Fibroblast of lung (primary cell): ENCODE measurements at regions not wholly inside any gene's neighbourhood (a gene's known extent, or its start where the extent isn't known, plus 50 kb on each side); places are given as distances from the start of the nearest gene placed in this dataset.

Experiments
- DNase-seq, 2 donors: peaks; one replicate each; pipeline versions ENCODE4 v3.0.0 to v3.0.0-alpha.2; 2010; ENCODE audit warnings: low read depth in 2 of 2
- H2AFZ ChIP-seq: 2 replicates; pipeline ENCODE4 v1.5.1; 2012; ENCODE audit warnings: low read length, control low read depth, inconsistent platforms
- H3K27ac ChIP-seq: 2 replicates; pipeline ENCODE4 v1.5.1; 2011; ENCODE audit warnings: low read length, control low read depth; ENCODE audit not compliant: insufficient read depth
- H3K27me3 ChIP-seq: 2 replicates; pipeline ENCODE4 v1.5.1; 2011; ENCODE audit warnings: mild to moderate bottlenecking, low read length; ENCODE audit not compliant: control insufficient read depth, insufficient read depth
- H3K36me3 ChIP-seq: 2 replicates; pipeline ENCODE4 v1.5.1; 2011; ENCODE audit warnings: low read length; ENCODE audit not compliant: control insufficient read depth, insufficient read depth
- H3K4me1 ChIP-seq: 2 replicates; pipeline ENCODE4 v1.5.1; 2011; ENCODE audit warnings: low read length; ENCODE audit not compliant: control insufficient read depth, insufficient read depth; ENCODE audit errors: extremely low read depth
- H3K4me2 ChIP-seq: 2 replicates; pipeline ENCODE4 v1.5.1; 2011; ENCODE audit warnings: low read length, control low read depth; ENCODE audit not compliant: insufficient read depth; ENCODE audit errors: extremely low read depth
- H3K4me3 ChIP-seq, 4 experiments: fragments of 200-600 bp in 1 of 4; sonication (generic) in 1 of 4; replicated peaks in 1 of 4; 2 replicates each; pipeline ENCODE4 v1.5.1; 2011 to 2016; ENCODE audit warnings: low read length in 4 of 4, low read depth in 3 of 4, mild to moderate bottlenecking in 3 of 4, control low read depth in 2 of 4, inconsistent platforms in 1 of 4, mixed read lengths in 1 of 4; ENCODE audit not compliant: insufficient read depth in 1 of 4; ENCODE audit errors: control extremely low read depth in 1 of 4
- H3K79me2 ChIP-seq: 2 replicates; pipeline ENCODE4 v1.5.1; 2012; ENCODE audit warnings: mild to moderate bottlenecking, low read length, inconsistent platforms; ENCODE audit not compliant: control insufficient read depth, insufficient read depth
- H3K9ac ChIP-seq: 2 replicates; pipeline ENCODE4 v1.5.1; 2011; ENCODE audit warnings: mild to moderate bottlenecking, low read length, control low read depth; ENCODE audit not compliant: insufficient read depth
- H3K9me3 ChIP-seq: 2 replicates; pipeline ENCODE4 v1.5.1; 2012; ENCODE audit warnings: low read depth, low read length; ENCODE audit not compliant: control insufficient read depth, insufficient read depth
- H4K20me1 ChIP-seq: 2 replicates; pipeline ENCODE4 v1.5.1; 2011; ENCODE audit warnings: low read length; ENCODE audit not compliant: control insufficient read depth, insufficient read depth; ENCODE audit errors: extremely low read depth
- CTCF ChIP-seq, 2 donors: IDR thresholded peaks in 1 of 2; conservative IDR thresholded peaks in 1 of 2; 1 replicate in 1 of 2; 2 replicates in 1 of 2; pipeline ENCODE4 v1.5.1; 2011 to 2012; ENCODE audit warnings: low read length in 2 of 2, control low read depth in 1 of 2, inconsistent platforms in 1 of 2, low read depth in 1 of 2, mild to moderate bottlenecking in 1 of 2
- EZH2 ChIP-seq: IDR thresholded peaks from 2 replicates; pipeline ENCODE4 v1.5.1; 2012; ENCODE audit warnings: low read length, control low read depth, mild to moderate bottlenecking; ENCODE audit errors: missing control alignments

DNA sequence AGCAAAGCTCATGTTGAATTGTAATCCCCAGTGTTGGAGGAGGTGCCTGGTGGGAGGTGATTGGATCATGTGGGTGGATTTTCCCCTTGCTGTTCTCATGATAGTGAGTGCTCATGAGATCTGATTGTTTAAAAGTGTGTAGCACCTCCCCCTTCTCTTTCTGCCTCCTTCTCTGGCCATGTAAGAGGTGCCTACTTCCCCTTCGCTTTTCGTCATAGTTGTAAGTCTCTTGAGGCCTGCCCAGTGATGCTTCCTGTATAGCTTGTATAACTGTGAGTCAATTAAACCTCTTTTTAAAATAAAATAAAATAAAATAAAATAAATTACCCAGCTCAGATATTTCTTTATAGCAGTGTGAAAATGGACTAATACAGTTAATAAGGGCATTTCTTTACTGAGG is 1025.7 kb downstream of the PLA2G4A start:
- no peaks in the 10 kb centered on the region for H3K36me3 ChIP-seq
- H2AFZ ChIP-seq: no peak overlapping the region
- no peaks in the 10 kb centered on the region for H3K27me3 ChIP-seq
- H3K4me1 ChIP-seq: no peaks in the 10 kb centered on the region
- no peaks in the 10 kb centered on the region for H3K79me2 ChIP-seq
- no peak overlapping the region for H3K4me2 ChIP-seq
- no peaks in the 10 kb centered on the region for H4K20me1 ChIP-seq
- H3K9me3 ChIP-seq: no peaks in the 10 kb centered on the region
- no peak overlapping the region for H3K27ac ChIP-seq
- no peak overlapping the region for H3K9ac ChIP-seq
- DNase-seq: no peak
- no peak overlapping the region for H3K4me3 ChIP-seq
- no peak for TF ChIP-seq EZH2
- TF ChIP-seq CTCF (conservative IDR thresholded peaks at IDR 0.05 in 1 of 2, IDR thresholded peaks at IDR 0.05 in 1 of 2; ENCODE audit: low read depth in 1 of 2, low read length in 2 of 2): no peak

DNA sequence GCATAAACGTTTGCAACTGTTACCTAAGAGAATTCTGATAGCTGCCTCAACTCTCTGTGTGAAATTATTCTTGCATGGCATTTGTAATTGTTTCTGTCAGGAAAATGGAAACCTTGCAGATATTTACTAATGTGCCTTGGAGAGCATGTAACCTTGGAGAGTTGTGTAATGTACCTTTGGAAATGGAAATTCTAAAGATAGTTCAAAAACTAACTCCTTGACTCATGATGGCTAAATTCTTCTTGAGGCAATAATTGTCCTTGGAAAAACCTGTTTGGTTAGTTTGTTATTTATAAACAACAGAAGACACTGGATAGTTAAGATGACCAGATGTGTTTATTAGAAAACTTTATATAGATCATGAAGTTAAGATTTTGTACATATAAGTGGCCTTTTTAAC is 1033.8 kb downstream of the PLA2G4A start:
- no peak for TF ChIP-seq CTCF (conservative IDR thresholded peaks at IDR 0.05 in 1 of 2, IDR thresholded peaks at IDR 0.05 in 1 of 2; ENCODE audit: low read depth in 1 of 2, low read length in 2 of 2)
- TF ChIP-seq EZH2: no peak
- Histone ChIP-seq H3K9me3 (no peaks in the 10 kb centered on the region), H3K4me3 (no peak overlapping the region), H3K36me3 (no peaks in the 10 kb centered on the region), H3K4me2 (no peak overlapping the region), H2AFZ (no peak overlapping the region), H3K27me3 (no peaks in the 10 kb centered on the region), H3K4me1 (no peaks in the 10 kb centered on the region), H3K27ac (no peak overlapping the region), H4K20me1 (no peaks in the 10 kb centered on the region), H3K79me2 (no peaks in the 10 kb centered on the region), H3K9ac (no peak overlapping the region)
- no peak for DNase-seq

GRCh38 chr1:187870552-187870951 is 1041.8 kb downstream of the PLA2G4A start:
- no peak for DNase-seq
- no peak overlapping the region for H3K27ac ChIP-seq
- no peaks in the 10 kb centered on the region for H4K20me1 ChIP-seq
- no peaks in the 10 kb centered on the region for H3K4me1 ChIP-seq
- TF ChIP-seq EZH2: no peak
- no peak for TF ChIP-seq CTCF (conservative IDR thresholded peaks at IDR 0.05 in 1 of 2, IDR thresholded peaks at IDR 0.05 in 1 of 2; ENCODE audit: low read depth in 1 of 2, low read length in 2 of 2)
- no peak overlapping the region for H3K9ac ChIP-seq
- H3K4me3 ChIP-seq: no peak overlapping the region
- no peak overlapping the region for H2AFZ ChIP-seq
- H3K4me2 ChIP-seq: no peak overlapping the region
- no peaks in the 10 kb centered on the region for H3K9me3 ChIP-seq
- H3K36me3 ChIP-seq: no peaks in the 10 kb centered on the region
- H3K79me2 ChIP-seq: no peaks in the 10 kb centered on the region
- no peaks in the 10 kb centered on the region for H3K27me3 ChIP-seq
